ENCODE measurements at regions not wholly inside any gene's neighbourhood (a gene's known extent, or its start where the extent isn't known, plus 50 kb on each side); places are given as distances from the start of the nearest gene placed in this dataset.
A peak's percentile ranks its signal among the peaks of the same experiment; 100 is the strongest.

DNA sequence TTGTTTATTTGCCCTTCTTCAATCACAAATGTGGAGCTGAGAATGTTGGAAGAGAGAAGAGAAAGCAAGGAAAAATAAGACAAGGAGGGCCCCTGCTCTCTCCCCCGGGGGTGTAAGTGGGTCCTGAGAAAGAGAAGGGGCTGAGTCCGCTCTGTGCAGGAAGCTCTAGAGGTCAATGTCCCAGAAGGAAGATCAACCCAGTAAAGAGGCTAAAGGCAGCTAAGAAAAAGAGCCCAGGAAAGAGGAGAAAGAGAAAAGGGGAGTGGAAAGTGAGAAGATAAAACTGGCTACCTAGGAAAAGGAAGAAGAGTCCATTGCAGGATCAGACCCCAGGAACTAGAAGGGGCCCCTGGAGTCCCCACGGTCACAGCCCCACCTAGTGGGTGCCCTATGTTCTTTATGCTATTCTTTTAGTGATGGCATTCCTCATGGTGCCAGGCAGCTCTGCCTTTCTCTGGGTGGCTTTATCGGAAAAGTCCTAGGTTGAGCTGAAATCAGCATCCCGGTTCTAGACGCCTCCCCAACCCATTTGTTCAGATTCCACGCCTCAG, 583.4 kb downstream of the ACTL7B start:
- peak; percentile 55 for TF ChIP-seq CTCF (IDR thresholded peaks at IDR 0.05; ENCODE audit: low read depth, low read length)
- no peak for TF ChIP-seq EZH2phosphoT487 (IDR thresholded peaks at IDR 0.05; ENCODE audit: low read depth)
